MM.1S (cell line): ENCODE measurements at regions not wholly inside any gene's neighbourhood (a gene's known extent, or its start where the extent isn't known, plus 50 kb on each side); places are given as distances from the start of the nearest gene placed in this dataset.

Experiments
- DNase-seq: peaks from one replicate; pipeline ENCODE4 v3.0.0-alpha.2; 2015
- H2AFZ ChIP-seq: fragments of 300-600 bp; sonication (generic); 2 replicates; pipeline ENCODE4 v1.6.0; 2016; ENCODE audit warnings: antibody characterized with exemption, low read length
- H3F3A ChIP-seq: fragments of 300-600 bp; sonication (generic); 2 replicates; pipeline ENCODE4 v1.6.1; 2016; ENCODE audit warnings: mild to moderate bottlenecking, antibody characterized with exemption, low read length, moderate library complexity, mixed read lengths; ENCODE audit not compliant: insufficient read depth
- H3K27ac ChIP-seq: fragments of 300-600 bp; sonication (generic); 2 replicates; pipeline ENCODE4 v1.5.1; 2016; ENCODE audit warnings: mild to moderate bottlenecking, low read length
- H3K27me3 ChIP-seq: fragments of 300-600 bp; sonication (generic); replicated peaks from 2 replicates; pipeline ENCODE4 v1.6.0; 2016; ENCODE audit warnings: low read length; ENCODE audit not compliant: insufficient read depth
- H3K36me3 ChIP-seq: fragments of 300-600 bp; sonication (generic); replicated peaks from 2 replicates; pipeline ENCODE4 v1.6.1; 2016; ENCODE audit warnings: mild to moderate bottlenecking, low read length, mixed read lengths; ENCODE audit not compliant: insufficient read depth
- H3K4me1 ChIP-seq: fragments of 300-600 bp; sonication (generic); 2 replicates; pipeline ENCODE4 v1.6.1; 2016; ENCODE audit warnings: low read length, mixed read lengths
- H3K4me2 ChIP-seq: fragments of 300-600 bp; sonication (generic); 2 replicates; pipeline ENCODE4 v1.6.0; 2016; ENCODE audit warnings: low read depth, low read length
- H3K4me3 ChIP-seq: fragments of 300-600 bp; sonication (generic); 2 replicates; pipeline ENCODE4 v1.5.1; 2016; ENCODE audit warnings: low read length, mixed read lengths
- H3K79me2 ChIP-seq: fragments of 300-600 bp; sonication (generic); 2 replicates; pipeline ENCODE4 v1.6.1; 2016; ENCODE audit warnings: mixed run types, low read length, mixed read lengths
- H3K9ac ChIP-seq: fragments of 300-600 bp; sonication (generic); 2 replicates; pipeline ENCODE4 v1.6.1; 2016; ENCODE audit warnings: low read length, mixed read lengths
- H3K9me2 ChIP-seq: fragments of 300-600 bp; sonication (generic); replicated peaks from 2 replicates; pipeline ENCODE4 v1.6.1; 2016; ENCODE audit warnings: mild to moderate bottlenecking, low read length, mixed read lengths; ENCODE audit not compliant: insufficient read depth
- H3K9me3 ChIP-seq: fragments of 300-600 bp; sonication (generic); replicated peaks from 2 replicates; pipeline ENCODE4 v1.6.1; 2016; ENCODE audit warnings: mild to moderate bottlenecking, low read length, mixed read lengths; ENCODE audit not compliant: insufficient read depth
- H4K20me1 ChIP-seq: fragments of 300-600 bp; sonication (generic); 2 replicates; pipeline ENCODE4 v1.6.1; 2016; ENCODE audit warnings: mild to moderate bottlenecking, low read length, moderate library complexity, mixed read lengths; ENCODE audit not compliant: insufficient read depth
- EZH2 ChIP-seq: fragments of 300-600 bp; sonication (generic); optimal IDR thresholded peaks from 2 replicates; pipeline ENCODE3; 2017; ENCODE audit warnings: low read depth, mild to moderate bottlenecking, antibody characterized with exemption, low read length, mixed read lengths
- EZH2phosphoT487 ChIP-seq: fragments of 300-600 bp; sonication (generic); IDR thresholded peaks from 2 replicates; pipeline ENCODE4 v1.6.1; 2018; ENCODE audit warnings: antibody characterized with exemption, low read length
- TF ChIP-seq, protein P1 (sequence below): fragments of 300-600 bp; sonication (generic); IDR thresholded peaks from 2 replicates; pipeline ENCODE4 v1.5.1; 2016; ENCODE audit warnings: antibody characterized with exemption, low read length, mixed read lengths

DNA sequence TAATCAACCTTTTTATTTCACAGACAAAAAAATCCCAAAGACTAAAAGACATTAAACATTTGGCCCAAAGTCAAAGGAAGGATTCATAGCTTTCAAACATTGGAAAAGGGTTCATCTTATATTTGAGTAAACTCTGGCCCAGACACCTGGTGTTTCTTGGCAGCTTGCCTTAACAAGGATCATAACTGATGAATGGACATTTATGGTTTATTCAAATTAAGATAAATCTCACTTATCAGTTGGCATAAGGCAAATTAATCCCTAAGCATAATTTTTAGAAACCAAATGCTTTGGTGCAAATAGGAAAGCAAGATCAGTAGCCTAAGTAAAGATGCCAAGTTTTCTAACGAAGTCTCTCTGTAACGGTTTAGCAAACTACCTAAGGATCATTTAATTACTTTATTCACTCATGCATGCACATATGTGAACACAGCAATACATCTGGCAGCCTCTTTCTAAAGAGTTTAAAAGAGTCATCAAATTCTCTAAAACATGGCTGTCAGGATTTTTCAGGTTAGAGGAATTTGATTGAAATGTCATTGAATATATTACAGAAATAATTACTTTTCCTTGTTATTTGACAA, 323.4 kb upstream of the RBMS1 start:
- Histone ChIP-seq H3K27ac (no peak overlapping the region), H3K36me3 (no peaks in the 10 kb centered on the region), H3K79me2 (no peaks in the 10 kb centered on the region), H2AFZ (no peak overlapping the region), H3K27me3 (no peaks in the 10 kb centered on the region), H3K9me2 (no peaks in the 10 kb centered on the region), H4K20me1 (no peaks in the 10 kb centered on the region), H3F3A (no peaks in the 10 kb centered on the region), H3K4me3 (no peak overlapping the region), H3K4me1 (no peaks in the 10 kb centered on the region), H3K9me3 (no peaks in the 10 kb centered on the region), H3K4me2 (no peak overlapping the region), H3K9ac (no peak overlapping the region)
- no peak for TF ChIP-seq EZH2
- TF ChIP-seq, protein P1, sequence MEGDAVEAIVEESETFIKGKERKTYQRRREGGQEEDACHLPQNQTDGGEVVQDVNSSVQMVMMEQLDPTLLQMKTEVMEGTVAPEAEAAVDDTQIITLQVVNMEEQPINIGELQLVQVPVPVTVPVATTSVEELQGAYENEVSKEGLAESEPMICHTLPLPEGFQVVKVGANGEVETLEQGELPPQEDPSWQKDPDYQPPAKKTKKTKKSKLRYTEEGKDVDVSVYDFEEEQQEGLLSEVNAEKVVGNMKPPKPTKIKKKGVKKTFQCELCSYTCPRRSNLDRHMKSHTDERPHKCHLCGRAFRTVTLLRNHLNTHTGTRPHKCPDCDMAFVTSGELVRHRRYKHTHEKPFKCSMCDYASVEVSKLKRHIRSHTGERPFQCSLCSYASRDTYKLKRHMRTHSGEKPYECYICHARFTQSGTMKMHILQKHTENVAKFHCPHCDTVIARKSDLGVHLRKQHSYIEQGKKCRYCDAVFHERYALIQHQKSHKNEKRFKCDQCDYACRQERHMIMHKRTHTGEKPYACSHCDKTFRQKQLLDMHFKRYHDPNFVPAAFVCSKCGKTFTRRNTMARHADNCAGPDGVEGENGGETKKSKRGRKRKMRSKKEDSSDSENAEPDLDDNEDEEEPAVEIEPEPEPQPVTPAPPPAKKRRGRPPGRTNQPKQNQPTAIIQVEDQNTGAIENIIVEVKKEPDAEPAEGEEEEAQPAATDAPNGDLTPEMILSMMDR: no peak
- DNase-seq: no peak

- Histone ChIP-seq H3K9me3 (no peaks in the 10 kb centered on the region), H3K4me3 (no peak overlapping the region), H3K9me2 (no peaks in the 10 kb centered on the region), H3K9ac (no peak overlapping the region), H3K27ac (no peak overlapping the region), H3K4me1 (no peaks in the 10 kb centered on the region), H3K79me2 (no peaks in the 10 kb centered on the region), H3K4me2 (no peak overlapping the region), H2AFZ (no peak overlapping the region), H3K27me3 (no peaks in the 10 kb centered on the region), H4K20me1 (no peaks in the 10 kb centered on the region), H3K36me3 (no peaks in the 10 kb centered on the region), H3F3A (no peaks in the 10 kb centered on the region)
- no peak for DNase-seq
- no peak for TF ChIP-seq EZH2
- TF ChIP-seq, protein P1: no peak
These were observed 327.1 kb upstream of the RBMS1 start for GRCh38 chr2:160820691-160821090.

DNA sequence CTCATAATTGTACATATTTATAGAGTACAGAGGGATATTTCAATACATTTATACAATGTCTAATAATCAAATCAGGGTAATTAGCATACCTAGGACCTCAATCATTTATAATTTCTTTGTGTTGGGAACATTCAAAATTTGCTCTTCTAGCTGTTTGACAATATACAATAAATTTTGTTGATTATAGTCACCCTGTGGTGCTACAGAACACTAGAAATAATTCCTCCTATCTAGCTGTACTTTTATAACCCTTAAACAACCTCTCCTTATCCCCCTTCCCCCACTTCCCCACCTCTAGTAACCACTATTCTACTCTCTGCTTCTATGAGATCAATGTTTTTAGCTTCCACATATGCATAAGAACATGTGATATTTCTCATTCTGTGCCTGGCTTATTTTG, 328.4 kb upstream of the RBMS1 start:
- Histone ChIP-seq H2AFZ (no peak overlapping the region), H3K9ac (no peak overlapping the region), H3K4me2 (no peak overlapping the region), H3F3A (no peaks in the 10 kb centered on the region), H3K4me1 (no peaks in the 10 kb centered on the region), H4K20me1 (no peaks in the 10 kb centered on the region), H3K27ac (no peak overlapping the region), H3K9me2 (no peaks in the 10 kb centered on the region), H3K36me3 (no peaks in the 10 kb centered on the region), H3K9me3 (no peaks in the 10 kb centered on the region), H3K27me3 (no peaks in the 10 kb centered on the region), H3K79me2 (no peaks in the 10 kb centered on the region), H3K4me3 (no peak overlapping the region)
- TF ChIP-seq, protein P1: no peak
- TF ChIP-seq EZH2phosphoT487 (no peak), EZH2 (no peak)
- no peak for DNase-seq

- no peaks in the 10 kb centered on the region for H3K4me1 ChIP-seq
- no peak overlapping the region for H2AFZ ChIP-seq
- DNase-seq: no peak
- no peak overlapping the region for H3K27ac ChIP-seq
- no peaks in the 10 kb centered on the region for H4K20me1 ChIP-seq
- H3K27me3 ChIP-seq: no peaks in the 10 kb centered on the region
- no peak overlapping the region for H3K9ac ChIP-seq
- no peaks in the 10 kb centered on the region for H3K36me3 ChIP-seq
- H3K9me3 ChIP-seq: no peaks in the 10 kb centered on the region
- no peaks in the 10 kb centered on the region for H3F3A ChIP-seq
- H3K9me2 ChIP-seq: no peaks in the 10 kb centered on the region
- no peaks in the 10 kb centered on the region for H3K79me2 ChIP-seq
- TF ChIP-seq EZH2phosphoT487 (no peak), EZH2 (no peak)
- TF ChIP-seq, protein P1: no peak
- no peak overlapping the region for H3K4me3 ChIP-seq
- H3K4me2 ChIP-seq: no peak overlapping the region
These were observed 331.8 kb upstream of the RBMS1 start for GRCh38 chr2:160825433-160825832.
